ENCODE measurements at regions not wholly inside any gene's neighbourhood (a gene's known extent, or its start where the extent isn't known, plus 50 kb on each side); places are given as distances from the start of the nearest gene placed in this dataset.

DNA sequence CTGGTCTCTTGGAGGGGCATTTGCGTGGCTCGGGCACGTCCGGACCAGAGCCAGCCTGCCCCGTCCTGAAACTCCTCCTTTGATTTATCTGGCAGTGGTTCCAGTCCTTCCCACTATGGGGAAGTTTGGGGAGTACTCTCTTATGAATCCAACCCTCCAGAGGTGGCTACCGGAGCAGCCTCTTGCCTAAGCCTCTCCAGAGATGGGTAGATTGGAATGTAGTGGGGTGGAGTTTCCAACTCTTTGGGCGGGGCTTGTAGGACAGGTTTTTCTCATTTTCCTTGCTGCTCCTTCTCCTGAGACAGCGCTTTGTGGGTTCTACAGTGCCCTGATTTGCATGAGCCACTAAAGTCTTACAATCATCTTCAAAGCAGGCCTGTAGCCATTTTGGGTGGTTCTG lies 60.1 kb upstream of the XAGE1B start (continued):
- TF ChIP-seq, protein P1, sequence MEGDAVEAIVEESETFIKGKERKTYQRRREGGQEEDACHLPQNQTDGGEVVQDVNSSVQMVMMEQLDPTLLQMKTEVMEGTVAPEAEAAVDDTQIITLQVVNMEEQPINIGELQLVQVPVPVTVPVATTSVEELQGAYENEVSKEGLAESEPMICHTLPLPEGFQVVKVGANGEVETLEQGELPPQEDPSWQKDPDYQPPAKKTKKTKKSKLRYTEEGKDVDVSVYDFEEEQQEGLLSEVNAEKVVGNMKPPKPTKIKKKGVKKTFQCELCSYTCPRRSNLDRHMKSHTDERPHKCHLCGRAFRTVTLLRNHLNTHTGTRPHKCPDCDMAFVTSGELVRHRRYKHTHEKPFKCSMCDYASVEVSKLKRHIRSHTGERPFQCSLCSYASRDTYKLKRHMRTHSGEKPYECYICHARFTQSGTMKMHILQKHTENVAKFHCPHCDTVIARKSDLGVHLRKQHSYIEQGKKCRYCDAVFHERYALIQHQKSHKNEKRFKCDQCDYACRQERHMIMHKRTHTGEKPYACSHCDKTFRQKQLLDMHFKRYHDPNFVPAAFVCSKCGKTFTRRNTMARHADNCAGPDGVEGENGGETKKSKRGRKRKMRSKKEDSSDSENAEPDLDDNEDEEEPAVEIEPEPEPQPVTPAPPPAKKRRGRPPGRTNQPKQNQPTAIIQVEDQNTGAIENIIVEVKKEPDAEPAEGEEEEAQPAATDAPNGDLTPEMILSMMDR (IDR thresholded peaks at IDR 0.05 in 2 of 3, conservative IDR thresholded peaks at IDR 0.05 in 1 of 3; ENCODE audit: borderline replicate concordance in 1 of 3, insufficient read depth in 1 of 3, low read depth in 2 of 3, low read length in 2 of 3), result no peak
- TF ChIP-seq ZNF274 (IDR thresholded peaks at IDR 0.05; ENCODE audit: low read depth, low read length), result no peak
- no peak for TF ChIP-seq ZFX (IDR thresholded peaks at IDR 0.05)

DNA sequence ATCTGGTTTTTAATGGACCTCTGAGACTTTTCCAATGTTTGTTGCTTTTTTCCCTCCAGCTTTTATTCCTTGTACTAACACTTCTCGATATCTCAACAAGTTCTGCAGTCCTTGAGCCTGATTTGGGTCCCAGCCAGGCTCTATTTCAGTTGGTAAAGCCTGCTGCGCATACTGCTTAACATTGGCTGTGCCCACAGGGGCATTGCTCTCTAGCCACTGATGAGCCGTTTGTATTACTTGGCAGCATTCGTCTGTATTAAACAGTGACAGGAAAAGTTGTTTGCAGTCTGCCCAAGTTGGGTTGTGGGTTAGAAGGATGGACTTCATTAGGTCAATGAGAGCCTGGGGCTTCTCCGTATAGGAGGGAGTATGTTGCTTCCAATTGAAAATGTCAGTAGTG lies 59.6 kb upstream of the XAGE1B start:
- H3K27ac ChIP-seq (ENCODE audit: low read depth, low read length), result no peak overlapping the region
- H4K20me1 ChIP-seq (ENCODE audit: insufficient read depth), result no peaks in the 10 kb centered on the region
- no TSS peak for BruUV-seq (replicated peaks)
- no peak overlapping the region for H3K4me3 ChIP-seq (replicated peaks in 1 of 2; ENCODE audit: low read depth in 1 of 2, low read length in 2 of 2)
- no peaks in the 10 kb centered on the region for H3K27me3 ChIP-seq (ENCODE audit: insufficient read depth, low read length)
- H3K9me2 ChIP-seq (ENCODE audit: insufficient read depth), result no peaks in the 10 kb centered on the region
- ATAC-seq, result no peak
- no peak overlapping the region for H2AFZ ChIP-seq (ENCODE audit: low read depth, low read length, poor library complexity, severe bottlenecking)
- no peak overlapping the region for H3K9ac ChIP-seq (ENCODE audit: low read length)
- RAD21 ChIA-PET (ENCODE audit: low non-redundant PET in 1 of 2, low total read pairs in 2 of 2, uncharacterized antibody in 2 of 2, unreplicated experiment in 2 of 2), result no interaction called here
- intact Hi-C loops (cut with micrococcal nuclease), result no loop called here
- H3K4me1 ChIP-seq (ENCODE audit: control insufficient read depth in 1 of 2, insufficient read depth in 2 of 2, low read length in 2 of 2), result no peaks in the 10 kb centered on the region
- TF ChIP-seq CEBPB (IDR thresholded peaks at IDR 0.05; ENCODE audit: low read depth) (no peak), EZH2 (IDR thresholded peaks at IDR 0.05) (no peak), ELF1 (IDR thresholded peaks at IDR 0.05; ENCODE audit: borderline replicate concordance, low read depth) (no peak), POLR2AphosphoS5 (IDR thresholded peaks at IDR 0.05; ENCODE audit: low read depth, low read length) (no peak), FOSL1 (IDR thresholded peaks at IDR 0.05; ENCODE audit: low read depth) (no peak), POLR2A (IDR thresholded peaks at IDR 0.05; ENCODE audit: borderline replicate concordance, extremely low read depth, insufficient read depth, insufficient read length) (no peak), ZFX (IDR thresholded peaks at IDR 0.05) (no peak), EGR1 (IDR thresholded peaks at IDR 0.05; ENCODE audit: low read depth) (no peak), SP1 (IDR thresholded peaks at IDR 0.05; ENCODE audit: low read depth) (no peak), SRF (IDR thresholded peaks at IDR 0.05; ENCODE audit: low read depth) (no peak), EZH2phosphoT487 (IDR thresholded peaks at IDR 0.05; ENCODE audit: borderline replicate concordance) (no peak)
- TF ChIP-seq, protein P2, sequence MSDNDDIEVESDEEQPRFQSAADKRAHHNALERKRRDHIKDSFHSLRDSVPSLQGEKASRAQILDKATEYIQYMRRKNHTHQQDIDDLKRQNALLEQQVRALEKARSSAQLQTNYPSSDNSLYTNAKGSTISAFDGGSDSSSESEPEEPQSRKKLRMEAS (IDR thresholded peaks at IDR 0.05), result no peak
- TF ChIP-seq, protein P3, sequence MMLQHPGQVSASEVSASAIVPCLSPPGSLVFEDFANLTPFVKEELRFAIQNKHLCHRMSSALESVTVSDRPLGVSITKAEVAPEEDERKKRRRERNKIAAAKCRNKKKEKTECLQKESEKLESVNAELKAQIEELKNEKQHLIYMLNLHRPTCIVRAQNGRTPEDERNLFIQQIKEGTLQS (IDR thresholded peaks at IDR 0.05), result no peak
- CTCF ChIA-PET, result no interaction called here
- DNase-seq (ENCODE audit: low read depth, low spot score), result no peak
- H3K79me2 ChIP-seq (ENCODE audit: insufficient read depth, low read length), result no peaks in the 10 kb centered on the region
- no peak overlapping the region for H3K4me2 ChIP-seq (ENCODE audit: low read length)
- POLR2A ChIA-PET, result no interaction called here
- H3K36me3 ChIP-seq (ENCODE audit: control insufficient read depth in 1 of 2, insufficient read depth in 2 of 2, low read length in 2 of 2), result no peaks in the 10 kb centered on the region
- no peaks in the 10 kb centered on the region for H3K9me3 ChIP-seq (ENCODE audit: control insufficient read depth in 1 of 2, insufficient read depth in 1 of 2, low read depth in 1 of 2, low read length in 2 of 2)

Data from HCT116 (cell line).